Hematopoietic multipotent progenitor cell treated with erythropoietin and hydrocortisone succinate and interleukin-3 and kit ligand, for 8 days (in vitro differentiated cells): ENCODE measurements at regions not wholly inside any gene's neighbourhood (a gene's known extent, or its start where the extent isn't known, plus 50 kb on each side); places are given as distances from the start of the nearest gene placed in this dataset.

Experiments
- DNase-seq: peaks from one replicate; pipeline ENCODE4 v3.0.0-alpha.2; 2015

GRCh38 chr3:82938821-82939328 lies 1177.4 kb upstream of the GBE1 start:
- DNase-seq: no peak

GRCh38 chr3:82927309-82928253 lies 1166.1 kb upstream of the GBE1 start:
- DNase-seq: no peak

- no peak for DNase-seq
Measured at GRCh38 chr3:82891028-82891427, 1129.6 kb upstream of the GBE1 start.

- no peak for DNase-seq
Measured at GRCh38 chr3:82883072-82883471, 1121.6 kb upstream of the GBE1 start.

GRCh38 chr3:82875401-82875800 lies 1114.0 kb upstream of the GBE1 start:
- no peak for DNase-seq

GRCh38 chr3:82839871-82840270 lies 1078.4 kb upstream of the GBE1 start:
- DNase-seq: no peak

- DNase-seq: no peak
Measured at GRCh38 chr3:82834098-82834497, 1072.7 kb upstream of the GBE1 start.

GRCh38 chr3:82824491-82824890 lies 1063.0 kb upstream of the GBE1 start:
- no peak for DNase-seq

- DNase-seq: no peak
Measured at GRCh38 chr3:82816086-82816485, 1054.6 kb upstream of the GBE1 start.

GRCh38 chr3:82815417-82816058 lies 1054.1 kb upstream of the GBE1 start:
- DNase-seq: no peak

GRCh38 chr3:82814660-82815059 lies 1053.2 kb upstream of the GBE1 start:
- DNase-seq: no peak

- DNase-seq: no peak
Measured at GRCh38 chr3:82807781-82808180, 1046.3 kb upstream of the GBE1 start.

GRCh38 chr3:82802501-82802900 lies 1041.1 kb upstream of the GBE1 start:
- no peak for DNase-seq

GRCh38 chr3:82800248-82800647 lies 1038.8 kb upstream of the GBE1 start:
- DNase-seq: no peak

- DNase-seq: no peak
Measured at GRCh38 chr3:82796765-82797164, 1035.3 kb upstream of the GBE1 start.

GRCh38 chr3:82791241-82791640 lies 1029.8 kb upstream of the GBE1 start:
- DNase-seq: no peak

- no peak for DNase-seq
Measured at GRCh38 chr3:82790307-82791097, 1029.1 kb upstream of the GBE1 start.

- DNase-seq: no peak
Measured at GRCh38 chr3:82783194-82783593, 1021.7 kb upstream of the GBE1 start.

- peak; percentile 1 for DNase-seq
Measured at GRCh38 chr3:82773207-82773606, 1011.8 kb upstream of the GBE1 start.

- DNase-seq: no peak
Measured at GRCh38 chr3:82764521-82764920, 1003.1 kb upstream of the GBE1 start.

- no peak for DNase-seq
Measured at GRCh38 chr3:82761858-82762257, 1000.4 kb upstream of the GBE1 start.

GRCh38 chr3:82745544-82745943 lies 984.1 kb upstream of the GBE1 start:
- DNase-seq: no peak

GRCh38 chr3:82743196-82743595 lies 981.8 kb upstream of the GBE1 start:
- DNase-seq: no peak
